Lower leg skin (tissue), 4 donors: ENCODE measurements at regions not wholly inside any gene's neighbourhood (a gene's known extent, or its start where the extent isn't known, plus 50 kb on each side); places are given as distances from the start of the nearest gene placed in this dataset.

Experiments used
- DNase-seq, 2 donors: peaks; one replicate each; pipeline ENCODE4 v3.0.0-alpha.2; 2019; ENCODE audit warnings: low spot score in 2 of 2
- H3K4me3 ChIP-seq: fragments of 200-600 bp; sonication (generic); 2 replicates; pipeline ENCODE4 v1.5.1; 2017; ENCODE audit warnings: mild to moderate bottlenecking, low read depth; ENCODE audit not compliant: poor library complexity, severe bottlenecking
- CTCF ChIP-seq, 3 donors: fragments of 450-650 bp; IDR thresholded peaks; one replicate each; pipeline ENCODE4 v1.5.1; 2016; ENCODE audit warnings: antibody characterized with exemption in 3 of 3, mild to moderate bottlenecking in 3 of 3, moderate library complexity in 2 of 3
- POLR2A ChIP-seq, 2 donors: fragments of 450-650 bp; IDR thresholded peaks; one replicate each; pipeline ENCODE4 v1.6.1; 2016 to 2017; ENCODE audit warnings: antibody characterized with exemption in 2 of 2, mild to moderate bottlenecking in 1 of 2, moderate library complexity in 1 of 2
- WGBS, 2 donors: methylation state at CpG; one replicate each; pipeline ENCODE4 v1.1.5; 2018; 5-methylcytosine and 5-hydroxymethylcytosine counted together
- intact Hi-C: fragments of 100-400 bp; cut with DNase I; formaldehyde crosslinking; loops from one replicate; pipeline ENCODE4 v1.15.0; 2023; ENCODE audit warnings: low total_unique reads

GRCh38 chr3:72115307-72115706, 330.4 kb upstream of the PROK2 start:
- WGBS, 2 donors = 94 to 95% methylated on average over 6 of the region's 6 CpGs
- TF ChIP-seq CTCF (IDR thresholded peaks at IDR 0.05) (no peak), POLR2A (IDR thresholded peaks at IDR 0.05) (no peak)
- intact Hi-C loops = no loop called here
- H3K4me3 ChIP-seq = no peak overlapping the region
- no peak for DNase-seq

GRCh38 chr3:72114773-72115172, 329.8 kb upstream of the PROK2 start:
- DNase-seq = no peak
- intact Hi-C loops = no loop called here
- WGBS, 2 donors = 72 to 73% methylated on average over 5 of the region's 5 CpGs
- no peak overlapping the region for H3K4me3 ChIP-seq
- no peak for TF ChIP-seq POLR2A (IDR thresholded peaks at IDR 0.05)
- no peak for TF ChIP-seq CTCF (IDR thresholded peaks at IDR 0.05)

- no peak overlapping the region for H3K4me3 ChIP-seq
- WGBS, 2 donors = 92 to 97% methylated on average over 3 of the region's 3 CpGs
- intact Hi-C loops = no loop called here
- no peak for TF ChIP-seq CTCF (IDR thresholded peaks at IDR 0.05)
- no peak for DNase-seq
Observed at GRCh38 chr3:72113964-72114363, 329.0 kb upstream of the PROK2 start.

GRCh38 chr3:72113564-72113963, 328.6 kb upstream of the PROK2 start:
- DNase-seq = no peak
- no peak for TF ChIP-seq CTCF (IDR thresholded peaks at IDR 0.05)
- no peak overlapping the region for H3K4me3 ChIP-seq
- intact Hi-C loops = no loop called here
- 56 to 72% methylated on average over 1 of the region's 1 CpG for WGBS, 2 donors

GRCh38 chr3:72112435-72112834, 327.5 kb upstream of the PROK2 start:
- TF ChIP-seq POLR2A (IDR thresholded peaks at IDR 0.05) (no peak), CTCF (IDR thresholded peaks at IDR 0.05) (no peak)
- intact Hi-C loops = no loop called here
- H3K4me3 ChIP-seq = no peak overlapping the region
- no peak for DNase-seq
- 83 to 92% methylated on average over 3 of the region's 3 CpGs for WGBS, 2 donors
